Stimulated activated CD8-positive, alpha-beta memory T cell treated with anti-CD3 and anti-CD28 coated beads, Interleukin-15, amount 100 ng/mL, for 48 hours (primary cell): ENCODE measurements at regions not wholly inside any gene's neighbourhood (a gene's known extent, or its start where the extent isn't known, plus 50 kb on each side); places are given as distances from the start of the nearest gene placed in this dataset.
"Not testable (repeated sequence)": the region's sequence is repeated elsewhere in the genome, so short reads cannot be mapped to it uniquely, and the experiment has no call there.

ENCODE experiments used
- DNase-seq, 2 donors: peaks; one replicate each; pipeline ENCODE4 v3.0.0-alpha.2; 2020; ENCODE audit warnings: low read depth in 2 of 2

DNA sequence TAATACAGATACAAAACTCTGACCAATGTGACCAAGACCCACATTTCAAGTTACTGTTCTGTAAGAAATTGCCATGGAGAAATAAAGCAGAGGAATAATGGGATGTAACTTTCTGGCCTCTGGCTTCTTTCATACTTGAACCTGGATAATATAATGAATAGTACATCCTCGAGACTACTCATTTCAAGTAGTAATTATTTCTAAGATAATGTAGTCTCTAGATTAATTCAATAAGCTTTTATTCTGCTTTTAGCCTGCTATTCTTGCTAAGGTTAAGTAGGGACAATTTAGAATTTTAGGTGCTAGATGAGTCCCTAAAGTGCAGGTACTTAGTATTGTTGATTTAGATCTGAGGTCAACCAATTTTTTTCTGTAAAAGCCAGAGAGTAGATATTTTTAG, 178.7 kb upstream of the IL15 start:
- no peak for DNase-seq

- no peak for DNase-seq
Measured at GRCh38 chr4:141458501-141458900, 177.9 kb upstream of the IL15 start.

DNA sequence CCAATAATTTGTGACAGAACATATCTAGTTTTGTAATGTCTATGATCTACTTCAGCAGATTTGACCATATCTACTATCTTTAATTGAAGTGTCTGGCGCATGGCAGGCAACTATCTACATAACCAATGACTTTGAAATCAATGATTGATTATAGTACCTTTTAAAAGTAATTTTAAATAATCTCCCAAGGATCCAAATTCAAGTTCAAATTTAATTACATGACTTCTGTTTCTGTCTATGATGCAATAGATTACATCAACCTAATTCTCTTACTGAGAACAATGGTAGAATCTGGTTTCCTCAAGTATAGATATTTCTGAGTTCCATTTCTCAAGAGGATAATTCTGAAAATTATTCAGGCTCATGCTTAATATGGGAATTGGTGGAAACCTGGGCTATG, 177.4 kb upstream of the IL15 start:
- DNase-seq: no peak

DNA sequence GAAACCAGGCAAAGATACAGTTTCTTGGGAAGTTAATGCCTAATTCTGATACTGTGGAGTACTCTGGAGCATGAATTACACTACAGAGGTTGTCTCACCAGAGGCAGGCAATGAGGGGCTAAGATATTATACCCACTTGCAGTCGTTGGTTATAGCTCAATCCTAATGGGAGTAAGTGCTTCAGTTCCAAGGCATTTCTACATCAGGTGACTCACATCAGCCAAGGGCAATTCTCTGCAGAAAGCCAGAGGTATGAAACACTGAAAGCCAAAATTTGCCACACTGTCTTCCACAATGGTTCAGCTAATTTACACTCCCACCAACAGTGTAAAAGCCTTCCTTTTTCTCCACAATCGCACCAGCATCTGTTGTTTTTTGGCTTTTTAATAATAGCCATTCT, 174.0 kb upstream of the IL15 start:
- no peak for DNase-seq

GRCh38 chr4:141463678-141464077, 172.7 kb upstream of the IL15 start:
- no peak for DNase-seq

GRCh38 chr4:141464366-141464765, 172.0 kb upstream of the IL15 start:
- DNase-seq: no peak

GRCh38 chr4:141465171-141465570, 171.2 kb upstream of the IL15 start:
- DNase-seq: no peak

DNA sequence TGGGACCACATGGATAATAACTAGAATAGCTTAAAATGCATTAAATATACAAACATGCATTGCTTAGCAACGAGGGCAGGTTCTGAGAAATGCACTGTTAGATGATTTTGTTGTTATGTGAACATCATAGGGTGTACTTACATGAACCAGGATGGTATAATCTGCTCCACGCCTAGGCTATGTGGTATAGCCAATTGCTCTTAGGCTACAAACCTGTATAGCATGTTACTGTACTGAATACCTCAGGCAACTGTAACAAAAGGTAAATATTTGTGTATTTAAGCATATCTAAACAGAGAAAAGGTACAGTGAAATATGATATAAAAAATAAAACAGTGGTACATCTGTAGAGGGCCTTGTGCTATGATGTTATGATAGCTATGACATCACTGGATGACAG, 169.2 kb upstream of the IL15 start:
- DNase-seq: no peak

DNA sequence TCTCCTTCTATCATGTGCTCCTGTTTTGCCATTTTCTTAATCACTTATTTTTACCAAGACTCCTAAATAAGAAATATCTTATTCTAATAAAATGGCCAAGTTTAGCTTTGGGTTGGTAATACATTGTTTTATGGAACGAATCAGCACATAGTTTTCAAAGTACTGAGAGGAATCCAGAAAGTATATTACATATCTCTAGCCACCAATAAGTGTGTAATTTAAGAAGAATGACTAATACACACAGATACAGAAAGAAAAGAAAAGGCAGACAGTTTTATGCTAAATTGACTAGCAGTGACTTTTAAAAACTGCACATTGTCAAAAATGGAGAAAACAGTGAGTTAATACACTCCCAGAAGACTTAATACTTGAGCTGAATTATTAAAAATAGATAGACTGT, 167.0 kb upstream of the IL15 start:
- no peak for DNase-seq

DNA sequence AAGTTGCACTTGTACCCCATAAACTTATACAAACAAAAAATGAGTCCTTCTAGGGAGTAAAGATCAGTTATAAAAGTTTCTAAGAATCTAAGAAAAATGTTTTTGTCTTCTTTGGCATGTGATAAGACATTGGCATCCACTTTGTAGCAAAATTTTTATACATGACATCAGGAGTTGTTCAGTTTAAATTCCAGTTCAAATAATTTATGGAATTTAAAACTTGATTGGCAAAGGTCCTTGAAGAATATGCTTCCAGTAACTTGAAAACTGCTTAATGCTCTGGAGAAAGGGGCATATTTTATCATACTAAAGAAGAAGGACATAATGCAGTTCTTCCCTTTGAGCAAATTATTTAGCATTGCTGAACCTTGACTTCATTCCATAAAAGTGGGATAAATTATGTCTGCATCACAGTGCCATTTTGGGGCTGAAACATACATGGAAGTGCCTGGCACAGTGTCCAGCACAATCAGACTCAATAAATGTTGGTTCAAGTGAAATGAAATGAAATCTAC, 163.3 kb upstream of the IL15 start:
- DNase-seq: no peak

GRCh38 chr4:141473952-141474351, 162.4 kb upstream of the IL15 start:
- no peak for DNase-seq

- no peak for DNase-seq
Measured at GRCh38 chr4:141480950-141481349, 155.4 kb upstream of the IL15 start.

DNA sequence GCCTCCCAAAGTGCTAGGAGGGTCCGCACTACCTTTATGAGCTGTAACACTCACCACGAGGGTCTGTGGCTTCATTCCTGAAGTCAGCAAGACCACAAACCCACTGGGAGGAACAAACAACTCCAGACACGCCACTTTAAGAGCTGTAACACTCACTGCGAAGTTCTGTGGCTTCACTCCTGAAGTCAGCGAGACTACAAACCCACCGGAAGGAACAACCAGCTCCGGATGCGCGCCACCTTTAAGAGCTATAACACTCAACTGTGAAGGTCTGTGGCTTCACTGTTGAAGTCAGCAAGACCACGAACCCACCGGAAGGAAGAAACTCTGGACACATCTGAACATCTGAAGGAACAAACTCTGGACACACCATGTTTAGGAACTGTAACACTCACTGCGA, 152.1 kb upstream of the IL15 start:
- DNase-seq: not testable (repeated sequence)

GRCh38 chr4:141486375-141486997, 149.9 kb upstream of the IL15 start:
- no peak for DNase-seq

DNA sequence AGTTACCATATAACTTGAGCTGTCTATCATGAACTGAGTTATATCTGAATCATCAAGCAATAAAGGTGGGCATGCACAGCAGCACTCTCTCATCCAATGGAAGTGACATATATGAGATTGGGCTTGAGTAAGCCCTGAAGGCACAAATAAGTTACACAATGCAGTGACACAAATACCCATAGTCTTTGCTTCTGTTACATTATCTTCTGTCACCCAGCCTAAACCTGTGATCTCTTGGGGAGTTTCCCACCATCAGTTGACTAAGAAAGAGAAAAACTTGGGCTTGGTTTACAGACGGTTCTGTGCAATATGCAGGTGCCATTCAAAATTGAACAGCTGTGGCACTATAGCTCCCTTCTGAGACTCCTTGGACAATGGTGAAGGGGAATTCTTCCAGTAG, 138.8 kb upstream of the IL15 start:
- DNase-seq: no peak

DNA sequence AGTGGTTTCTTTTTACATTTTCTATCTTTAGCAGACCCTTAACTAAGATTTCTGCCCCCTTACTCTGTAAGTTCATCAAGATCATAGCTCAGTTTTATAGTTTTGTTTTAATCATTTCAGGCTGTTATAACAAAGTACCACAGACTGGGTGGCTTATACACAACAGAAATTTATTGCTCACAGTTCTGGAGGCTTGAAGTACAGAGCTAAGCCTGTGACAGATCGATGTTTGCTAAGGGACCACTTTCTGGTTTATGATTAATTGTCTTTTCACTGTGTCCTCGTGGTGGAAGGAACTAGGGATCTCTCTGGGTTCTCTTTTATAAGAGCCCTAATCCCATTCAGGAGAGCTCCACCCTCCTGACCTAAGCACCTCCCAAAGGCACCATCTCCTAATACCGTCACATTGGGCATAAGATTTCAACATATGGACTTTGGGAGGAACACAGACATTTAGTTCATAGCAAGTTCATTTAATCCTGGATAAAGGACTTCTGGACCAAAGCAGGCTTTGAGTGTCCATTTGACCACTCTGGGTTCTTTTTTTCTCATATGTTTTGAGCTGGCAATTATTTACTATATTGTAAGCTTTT, 137.0 kb upstream of the IL15 start:
- DNase-seq: no peak

DNA sequence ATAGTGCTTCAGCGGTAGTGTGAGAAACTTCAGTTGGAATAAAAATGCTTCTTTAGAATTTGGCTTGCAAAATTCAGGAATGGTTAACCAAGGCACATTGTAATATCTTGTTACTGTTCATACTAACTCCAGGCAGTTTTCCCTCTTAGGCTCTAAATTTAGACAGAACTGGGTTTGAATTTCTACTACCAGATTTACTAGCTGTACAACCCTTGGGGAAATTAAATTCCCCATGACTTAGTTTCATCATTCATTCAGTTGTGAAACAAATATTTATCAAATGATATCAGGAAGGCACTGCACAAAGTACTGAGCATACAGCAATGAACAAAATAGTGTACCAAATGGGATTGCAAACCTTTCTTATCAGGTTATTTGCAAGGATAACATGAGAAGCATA, 135.0 kb upstream of the IL15 start:
- DNase-seq: no peak

- no peak for DNase-seq
Measured at GRCh38 chr4:141501931-141502330, 134.5 kb upstream of the IL15 start.

DNA sequence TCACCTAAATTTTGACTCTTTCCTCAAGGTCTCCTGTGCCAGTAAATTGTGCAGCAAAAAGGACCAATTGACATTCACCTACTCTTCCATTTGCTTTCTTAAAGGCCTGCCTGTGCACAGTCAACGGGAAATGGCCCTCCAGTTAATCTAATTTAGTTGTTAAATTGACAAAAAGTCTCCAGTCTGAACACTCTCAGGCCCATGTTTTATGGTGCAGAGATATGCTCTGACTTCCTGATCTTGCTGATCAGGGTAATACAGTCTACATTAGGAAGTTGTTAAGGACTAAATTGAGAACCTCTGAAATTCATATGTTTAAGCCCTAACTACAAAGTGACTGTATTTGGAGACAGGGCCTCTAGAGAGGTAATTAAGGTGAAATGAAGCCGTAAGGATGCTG, 133.6 kb upstream of the IL15 start:
- no peak for DNase-seq

GRCh38 chr4:141503260-141503659, 133.1 kb upstream of the IL15 start:
- no peak for DNase-seq

GRCh38 chr4:141511055-141511454, 125.3 kb upstream of the IL15 start:
- no peak for DNase-seq

GRCh38 chr4:141513866-141514265, 122.5 kb upstream of the IL15 start:
- no peak for DNase-seq

GRCh38 chr4:141518222-141518621, 118.2 kb upstream of the IL15 start:
- DNase-seq: no peak

- DNase-seq: no peak
Measured at GRCh38 chr4:141524116-141524515, 112.3 kb upstream of the IL15 start.
